Activated T-cell treated with anti-CD3 and anti-CD28 coated beads, Interleukin-2, amount 50 U/mL, for 72 hours (primary cell): ENCODE measurements at regions not wholly inside any gene's neighbourhood (a gene's known extent, or its start where the extent isn't known, plus 50 kb on each side); places are given as distances from the start of the nearest gene placed in this dataset.
"Not testable (repeated sequence)": the region's sequence is repeated elsewhere in the genome, so short reads cannot be mapped to it uniquely, and the experiment has no call there.

Experiments used
- ATAC-seq, 2 donors: fragments of 150-1000 bp; cut with Tn5 transposase; replicated peaks in 1 of 2; 2 replicates each; pipeline ENCODE4 v1.10.0; 2021; ENCODE audit warnings: moderate library complexity in 2 of 2, mild to moderate bottlenecking in 1 of 2
- DNase-seq, 2 donors: peaks; one replicate each; pipeline ENCODE4 v3.0.0; 2021 to 2022; ENCODE audit warnings: mixed read lengths in 1 of 2
- H3K27ac Mint-ChIP-seq: one replicate; pipeline ENCODE4 v1.8.0; 2022; ENCODE audit warnings: mild to moderate bottlenecking, moderate library complexity, mixed read lengths
- H3K27me3 Mint-ChIP-seq: one replicate; pipeline ENCODE4 v1.8.0; 2022; ENCODE audit warnings: low read depth, mixed read lengths
- H3K36me3 Mint-ChIP-seq, 2 donors: one replicate each; pipeline ENCODE4 v1.8.0; 2022; ENCODE audit warnings: mixed read lengths in 2 of 2, mild to moderate bottlenecking in 1 of 2; ENCODE audit not compliant: insufficient read depth in 2 of 2
- H3K4me1 Mint-ChIP-seq: one replicate; pipeline ENCODE4 v1.8.0; 2022; ENCODE audit warnings: low read depth, mixed read lengths
- H3K4me3 Mint-ChIP-seq, 2 donors: one replicate each; pipeline ENCODE4 v1.8.0; 2022; ENCODE audit warnings: mild to moderate bottlenecking in 2 of 2, mixed read lengths in 2 of 2, moderate library complexity in 2 of 2
- H3K9me3 Mint-ChIP-seq, 2 donors: one replicate each; pipeline ENCODE4 v1.8.0; 2022; ENCODE audit warnings: mixed read lengths in 2 of 2

DNA sequence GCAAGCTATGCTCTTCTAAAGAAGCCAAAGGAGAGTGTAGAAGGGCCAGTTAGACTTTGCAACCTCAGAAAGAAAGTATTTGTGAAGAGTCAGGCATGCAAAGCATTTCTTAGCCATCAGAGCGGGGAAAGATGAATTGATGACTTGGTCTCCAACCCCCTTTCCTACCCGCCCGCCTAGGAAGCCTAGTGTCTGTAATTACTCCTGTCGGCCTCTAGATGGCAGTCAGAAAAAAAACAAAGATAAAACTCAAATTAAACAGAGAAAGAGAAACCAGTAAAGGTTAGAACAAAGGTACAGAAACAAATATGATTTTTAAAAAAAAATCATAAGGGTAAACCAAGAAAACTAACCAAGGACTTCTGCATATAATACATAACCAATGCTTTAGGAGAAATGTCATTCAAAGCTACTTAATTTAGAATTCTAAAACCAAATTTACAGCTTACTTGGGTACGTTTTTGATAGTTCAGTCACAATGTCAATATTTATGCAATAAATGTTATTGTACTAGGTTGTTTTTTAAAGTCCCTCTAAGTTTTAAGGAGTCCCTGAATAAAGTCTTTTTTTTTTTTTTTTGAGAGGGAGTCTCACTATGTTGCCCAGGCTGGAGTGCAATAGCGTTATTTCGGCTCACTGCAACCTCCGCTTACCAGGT is 97.6 kb downstream of the LYZL1 start:
- H3K4me3 Mint-ChIP-seq, result no peak overlapping the region
- H3K27ac Mint-ChIP-seq, result peak overlapping the region; percentile 59
- DNase-seq (peak in 1 of 2 donors; percentile 15), ATAC-seq (peak; percentile 39 to 45)
- H3K4me1 Mint-ChIP-seq, result peaks cover 6% of the 10 kb centered on the region
- H3K27me3 Mint-ChIP-seq, result peaks cover 15% of the 10 kb centered on the region
- no peaks in the 10 kb centered on the region for H3K36me3 Mint-ChIP-seq
- no peaks in the 10 kb centered on the region for H3K9me3 Mint-ChIP-seq

DNA sequence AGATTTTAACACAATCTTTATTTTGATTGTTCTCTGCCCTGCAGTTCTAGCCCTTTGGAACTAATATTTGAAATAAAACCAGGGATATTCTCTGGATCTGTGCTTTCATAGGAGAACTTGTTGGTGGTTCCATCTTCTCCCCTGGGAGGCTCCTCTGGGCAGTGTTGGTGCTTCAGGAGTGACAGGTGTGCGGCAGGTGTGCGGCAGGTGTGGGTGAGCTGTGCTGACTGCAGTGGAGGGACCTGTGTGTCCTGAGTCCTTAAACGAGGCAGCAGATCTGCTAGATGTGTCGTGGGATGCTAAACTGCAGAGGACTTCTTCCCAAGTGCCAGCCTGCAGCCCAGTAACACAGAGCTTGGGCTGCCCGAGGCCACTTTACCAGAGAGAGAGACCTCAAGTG is 98.4 kb downstream of the LYZL1 start:
- ATAC-seq (no peak), DNase-seq (no peak)
- Mint-ChIP-seq H3K27ac (no peak overlapping the region), H3K36me3 (no peaks in the 10 kb centered on the region), H3K4me1 (peaks cover 6% of the 10 kb centered on the region), H3K4me3 (no peak overlapping the region), H3K9me3 (no peaks in the 10 kb centered on the region), H3K27me3 (peaks cover 11% of the 10 kb centered on the region)

DNA sequence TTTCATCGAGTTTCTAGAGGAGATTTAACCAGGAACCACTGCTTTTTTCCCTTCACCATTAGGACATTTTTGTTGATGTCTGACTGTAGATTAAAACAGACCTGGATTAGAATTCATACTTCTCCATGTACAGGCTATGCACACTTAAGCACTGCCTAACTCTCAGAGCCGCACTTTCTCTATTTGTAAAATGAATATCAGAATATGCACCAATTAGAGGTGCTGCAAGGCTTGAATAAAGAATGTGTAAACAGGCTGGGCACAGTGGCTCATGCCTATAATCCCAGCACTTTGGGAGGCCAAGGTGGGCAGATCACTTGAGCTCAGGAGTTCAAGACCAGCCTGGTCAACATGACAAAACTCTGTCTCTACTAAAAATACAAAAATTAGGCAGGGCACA is 99.2 kb downstream of the LYZL1 start:
- not testable (repeated sequence) for H3K9me3 Mint-ChIP-seq, H3K27ac Mint-ChIP-seq, H3K4me3 Mint-ChIP-seq, H3K36me3 Mint-ChIP-seq, DNase-seq, H3K27me3 Mint-ChIP-seq, ATAC-seq, H3K4me1 Mint-ChIP-seq

DNA sequence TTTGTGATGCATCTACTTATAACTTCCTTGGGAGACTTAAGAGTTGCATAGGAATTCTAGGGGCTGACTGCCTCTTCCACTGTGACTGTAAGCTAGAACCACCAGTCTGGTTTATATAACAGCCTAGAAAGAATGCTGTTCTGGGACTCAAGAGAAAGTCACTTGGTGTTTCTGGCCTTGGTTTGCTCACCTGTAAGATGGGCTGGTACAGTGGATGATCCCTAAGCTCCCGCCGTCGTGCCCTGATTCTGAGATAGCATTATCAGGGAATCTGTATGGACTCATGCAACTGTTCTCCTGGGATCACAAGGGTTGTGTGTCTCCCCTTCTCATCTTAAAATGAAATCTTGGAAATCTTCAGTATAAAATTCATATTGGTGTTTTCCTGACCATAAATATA is 100.6 kb downstream of the LYZL1 start:
- Mint-ChIP-seq H3K36me3 (no peaks in the 10 kb centered on the region), H3K27me3 (no peaks in the 10 kb centered on the region), H3K9me3 (no peaks in the 10 kb centered on the region), H3K4me3 (no peak overlapping the region), H3K27ac (no peak overlapping the region), H3K4me1 (peaks cover 6% of the 10 kb centered on the region)
- no peak for DNase-seq
- no peak for ATAC-seq

DNA sequence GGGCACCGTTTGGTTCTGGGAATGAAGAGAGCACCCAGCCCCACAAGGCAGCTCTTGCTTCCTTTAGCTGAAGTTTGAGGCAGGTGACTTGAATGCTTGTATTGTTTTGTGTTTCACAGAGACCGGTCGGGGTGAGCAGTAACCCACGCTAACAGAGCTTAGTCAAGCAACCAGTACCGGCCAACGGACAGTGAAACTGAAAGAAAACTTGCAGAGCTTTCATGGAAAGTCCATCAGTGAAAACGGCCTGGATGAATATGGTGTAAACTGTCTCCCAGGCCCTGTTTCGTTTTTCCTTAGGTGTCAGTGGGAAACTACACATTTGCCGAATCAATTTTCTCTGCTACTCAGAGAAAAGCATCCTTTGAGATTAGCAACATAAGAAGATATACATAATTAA is 101.1 kb downstream of the LYZL1 start:
- no peak overlapping the region for H3K27ac Mint-ChIP-seq
- H3K4me3 Mint-ChIP-seq, result no peak overlapping the region
- peaks cover 6% of the 10 kb centered on the region for H3K4me1 Mint-ChIP-seq
- H3K9me3 Mint-ChIP-seq, result no peaks in the 10 kb centered on the region
- no peaks in the 10 kb centered on the region for H3K36me3 Mint-ChIP-seq
- DNase-seq (no peak), ATAC-seq (no peak)
- no peaks in the 10 kb centered on the region for H3K27me3 Mint-ChIP-seq

DNA sequence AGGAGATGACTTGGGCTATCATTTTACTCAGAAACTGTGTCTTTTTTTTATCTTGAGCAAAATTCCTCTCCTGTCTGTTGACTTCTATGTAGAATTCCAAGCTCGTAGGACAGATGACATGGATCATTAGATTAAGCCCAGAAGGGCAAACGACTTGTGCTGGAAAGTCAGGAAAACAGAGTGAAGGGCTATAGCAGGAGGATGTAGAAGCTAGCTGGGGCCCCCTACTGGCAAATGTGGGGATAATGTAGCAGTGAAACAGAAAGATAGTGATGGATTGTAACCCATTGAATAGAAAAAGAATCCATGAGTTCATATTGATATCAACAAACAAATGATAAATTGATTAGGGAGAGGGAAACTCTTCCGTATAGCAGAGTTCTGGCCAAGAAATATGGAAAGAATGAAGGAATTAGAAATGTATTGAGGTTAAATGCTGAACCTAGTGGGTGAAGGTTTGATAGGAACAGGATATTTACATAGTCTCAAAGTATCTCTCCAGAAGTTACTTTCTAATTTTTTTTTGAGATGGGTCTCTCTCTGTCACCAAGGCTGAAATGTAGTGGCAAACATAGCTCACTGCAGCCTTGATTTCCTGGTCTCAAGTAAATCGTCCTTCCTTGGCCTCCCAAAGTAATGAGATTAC is 103.6 kb downstream of the LYZL1 start:
- no peaks in the 10 kb centered on the region for H3K36me3 Mint-ChIP-seq
- DNase-seq (peak; percentile 37 to 41), ATAC-seq (peak in 1 of 2 donors; percentile 53)
- H3K27me3 Mint-ChIP-seq, result no peaks in the 10 kb centered on the region
- H3K9me3 Mint-ChIP-seq, result no peaks in the 10 kb centered on the region
- H3K4me1 Mint-ChIP-seq, result no peaks in the 10 kb centered on the region
- H3K27ac Mint-ChIP-seq, result no peak overlapping the region
- H3K4me3 Mint-ChIP-seq, result no peak overlapping the region

DNA sequence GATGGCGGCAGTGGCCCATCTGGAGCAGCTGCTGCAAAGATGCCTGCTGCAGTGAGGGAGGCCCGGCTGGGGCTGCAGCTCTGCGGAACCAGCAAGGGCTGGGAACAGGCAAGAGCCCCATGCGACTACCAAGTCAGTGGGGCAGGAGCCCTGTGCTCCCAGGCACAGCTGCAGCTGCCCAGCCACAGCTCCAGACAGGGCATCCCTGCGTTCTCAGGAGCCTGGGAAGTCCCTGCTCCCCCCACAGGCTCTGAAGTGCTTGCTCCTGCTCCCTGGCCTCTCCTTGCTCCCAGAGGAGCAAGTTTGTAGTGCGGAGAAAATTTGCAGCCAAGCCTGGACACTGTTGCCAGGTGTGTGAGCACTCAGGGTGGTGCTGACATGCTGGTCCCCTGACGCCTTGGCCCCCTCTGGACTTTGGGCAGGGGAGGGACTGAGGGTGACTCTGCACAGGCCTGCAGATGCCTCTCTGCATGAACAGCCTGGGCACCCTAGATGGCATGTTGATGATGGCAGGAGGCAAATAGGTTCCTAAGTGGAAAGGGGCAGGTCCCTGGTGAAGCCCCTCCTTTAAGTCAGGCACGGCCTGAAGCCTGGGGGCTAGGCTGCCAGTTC is 105.6 kb downstream of the LYZL1 start:
- no peak for ATAC-seq

DNA sequence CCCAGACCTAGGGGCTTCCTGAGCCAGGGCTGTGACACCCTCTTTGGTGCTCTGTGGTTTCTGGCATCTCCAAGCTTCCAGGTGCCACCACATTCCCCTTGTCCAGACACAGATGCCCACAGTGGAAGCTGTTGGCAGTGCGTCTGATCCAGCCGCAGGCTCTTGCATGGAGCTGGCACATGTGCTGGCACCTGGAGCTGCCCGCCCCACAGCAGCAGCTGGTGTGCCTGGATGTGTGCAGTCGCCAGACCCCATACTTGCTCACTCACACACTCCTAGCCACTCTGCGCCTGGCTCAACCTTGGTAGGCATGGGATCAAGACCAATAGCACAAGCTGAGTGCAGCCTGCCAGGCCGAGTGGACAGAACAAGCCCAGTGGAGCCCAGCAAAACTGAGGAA is 106.5 kb downstream of the LYZL1 start:
- H3K4me3 Mint-ChIP-seq, result no peak overlapping the region

More for the DNA sequence above, 105.6 kb downstream of the LYZL1 start:
- Mint-ChIP-seq H3K9me3 (no peaks in the 10 kb centered on the region), H3K36me3 (no peaks in the 10 kb centered on the region), H3K4me3 (no peak overlapping the region), H3K27ac (no peak overlapping the region), H3K27me3 (no peaks in the 10 kb centered on the region), H3K4me1 (no peaks in the 10 kb centered on the region)
- DNase-seq, result no peak

DNA sequence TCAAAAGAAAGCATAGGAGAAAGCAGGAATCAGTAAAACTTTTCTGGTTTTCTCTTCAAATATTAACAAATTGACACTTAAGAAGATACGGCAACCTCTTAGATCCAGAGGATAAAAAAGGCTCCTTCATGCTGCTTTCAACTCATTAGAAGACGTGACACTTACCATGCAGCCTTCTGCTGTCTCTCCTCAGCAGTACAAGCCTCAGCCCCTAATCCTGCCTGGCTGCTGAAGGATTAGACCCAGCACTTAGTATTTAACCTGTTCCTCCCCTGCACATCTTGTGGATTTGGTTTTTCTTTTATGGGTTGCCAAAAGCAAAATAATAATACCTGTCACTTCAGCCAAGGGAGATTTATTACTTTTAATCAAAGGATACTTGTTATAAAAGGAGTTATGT is 108.4 kb downstream of the LYZL1 start:
- Mint-ChIP-seq H3K36me3 (peaks cover 0 to 5% of the 10 kb centered on the region in 2 donors), H3K4me3 (no peak overlapping the region), H3K9me3 (peaks cover 0 to 2% of the 10 kb centered on the region in 2 donors), H3K27ac (no peak overlapping the region), H3K4me1 (no peaks in the 10 kb centered on the region), H3K27me3 (peaks cover 11% of the 10 kb centered on the region)
- ATAC-seq (no peak), DNase-seq (no peak)

More for the DNA sequence above, 106.5 kb downstream of the LYZL1 start:
- no peaks in the 10 kb centered on the region for H3K4me1 Mint-ChIP-seq
- H3K27me3 Mint-ChIP-seq, result no peaks in the 10 kb centered on the region
- H3K9me3 Mint-ChIP-seq, result no peaks in the 10 kb centered on the region
- peaks cover 0 to 2% of the 10 kb centered on the region in 2 donors for H3K36me3 Mint-ChIP-seq
- ATAC-seq (no peak), DNase-seq (no peak)
- no peak overlapping the region for H3K27ac Mint-ChIP-seq

DNA sequence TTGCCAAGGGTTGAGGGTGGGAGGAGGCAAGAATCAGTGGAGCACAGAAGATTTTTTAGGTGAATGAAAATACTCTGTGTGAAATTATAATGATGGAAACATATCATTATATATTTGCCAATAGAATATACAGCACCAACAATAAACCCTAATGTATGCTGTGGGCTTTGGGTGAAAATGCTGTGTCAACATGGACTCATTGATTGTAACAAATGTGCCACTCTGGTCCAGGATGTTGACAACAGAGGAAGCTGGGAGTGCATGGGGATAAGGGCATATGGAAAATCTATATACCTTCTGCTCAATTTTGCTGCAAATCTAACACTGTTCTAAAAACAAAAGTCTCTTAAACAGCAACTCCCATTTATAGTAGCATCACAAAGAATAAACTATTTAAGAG is 114.3 kb downstream of the LYZL1 start:
- Mint-ChIP-seq H3K9me3 (peaks cover 4% of the 10 kb centered on the region in 2 donors), H3K4me3 (no peak overlapping the region), H3K36me3 (peaks cover 2 to 14% of the 10 kb centered on the region in 2 donors), H3K27ac (no peak overlapping the region), H3K27me3 (peaks cover 11% of the 10 kb centered on the region), H3K4me1 (no peaks in the 10 kb centered on the region)
- ATAC-seq, result no peak
- no peak for DNase-seq

DNA sequence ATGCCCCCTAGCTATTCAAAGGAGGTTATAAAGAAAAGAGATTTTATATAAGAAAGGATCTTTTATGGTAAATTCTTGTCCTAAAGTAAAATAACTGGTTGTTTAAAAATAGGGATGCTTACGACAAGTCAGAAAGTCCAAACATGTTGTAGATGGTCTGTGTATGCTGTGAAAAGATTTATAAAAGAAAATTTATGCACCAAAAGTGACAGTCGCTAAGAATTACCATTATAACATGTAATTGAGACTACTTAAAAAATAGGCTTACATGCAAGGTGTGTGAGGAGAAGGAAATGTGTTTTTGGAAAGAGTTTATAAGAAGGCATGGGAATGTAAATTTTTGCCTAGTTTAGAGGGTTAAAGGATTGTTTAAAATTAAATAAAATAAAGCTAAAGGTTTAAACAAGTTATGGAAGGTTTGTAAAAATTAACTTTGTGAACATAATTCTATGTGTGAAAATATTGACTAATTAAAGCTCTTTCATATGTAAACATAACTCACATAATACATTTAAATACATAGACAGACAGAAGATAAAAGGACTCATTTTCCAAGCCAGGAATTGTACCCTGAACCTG is 118.5 kb downstream of the LYZL1 start:
- H3K4me1 Mint-ChIP-seq, result peaks cover 12% of the 10 kb centered on the region
- H3K9me3 Mint-ChIP-seq, result peaks cover 2 to 4% of the 10 kb centered on the region in 2 donors
- H3K27ac Mint-ChIP-seq, result no peak overlapping the region
- no peak overlapping the region for H3K4me3 Mint-ChIP-seq
- H3K36me3 Mint-ChIP-seq, result peaks cover 7 to 9% of the 10 kb centered on the region in 2 donors
- ATAC-seq, result no peak
- DNase-seq, result no peak
- no peaks in the 10 kb centered on the region for H3K27me3 Mint-ChIP-seq
